ENCODE measurements at regions not wholly inside any gene's neighbourhood (a gene's known extent, or its start where the extent isn't known, plus 50 kb on each side); places are given as distances from the start of the nearest gene placed in this dataset.

DNA sequence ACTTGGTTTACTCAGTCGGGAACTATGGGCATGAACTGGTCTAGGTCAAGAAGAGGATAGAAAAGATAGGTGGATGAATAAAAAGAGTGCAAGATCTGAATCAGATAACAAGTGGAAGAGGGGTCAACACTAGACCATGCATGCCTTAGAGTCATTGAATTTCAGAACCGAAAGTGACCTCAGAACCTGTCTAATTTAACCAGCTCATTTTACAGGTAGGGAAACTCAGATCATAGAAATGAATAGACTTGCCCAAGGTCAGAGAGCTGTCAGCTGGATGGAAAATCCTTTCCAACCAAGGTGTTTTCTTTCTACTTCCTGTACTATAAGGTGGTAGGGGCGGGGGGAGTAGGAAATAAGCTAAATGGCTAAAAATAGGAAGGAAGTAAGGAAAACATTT is 121.4 kb upstream of the ADGRF1 start:
- no peak for TF ChIP-seq POLR2AphosphoS5 (IDR thresholded peaks at IDR 0.05; ENCODE audit: low read depth, low read length)
- no peak for TF ChIP-seq TAF1 (IDR thresholded peaks at IDR 0.05; ENCODE audit: borderline replicate concordance, insufficient read depth, low read length)
- TF ChIP-seq, protein P1, sequence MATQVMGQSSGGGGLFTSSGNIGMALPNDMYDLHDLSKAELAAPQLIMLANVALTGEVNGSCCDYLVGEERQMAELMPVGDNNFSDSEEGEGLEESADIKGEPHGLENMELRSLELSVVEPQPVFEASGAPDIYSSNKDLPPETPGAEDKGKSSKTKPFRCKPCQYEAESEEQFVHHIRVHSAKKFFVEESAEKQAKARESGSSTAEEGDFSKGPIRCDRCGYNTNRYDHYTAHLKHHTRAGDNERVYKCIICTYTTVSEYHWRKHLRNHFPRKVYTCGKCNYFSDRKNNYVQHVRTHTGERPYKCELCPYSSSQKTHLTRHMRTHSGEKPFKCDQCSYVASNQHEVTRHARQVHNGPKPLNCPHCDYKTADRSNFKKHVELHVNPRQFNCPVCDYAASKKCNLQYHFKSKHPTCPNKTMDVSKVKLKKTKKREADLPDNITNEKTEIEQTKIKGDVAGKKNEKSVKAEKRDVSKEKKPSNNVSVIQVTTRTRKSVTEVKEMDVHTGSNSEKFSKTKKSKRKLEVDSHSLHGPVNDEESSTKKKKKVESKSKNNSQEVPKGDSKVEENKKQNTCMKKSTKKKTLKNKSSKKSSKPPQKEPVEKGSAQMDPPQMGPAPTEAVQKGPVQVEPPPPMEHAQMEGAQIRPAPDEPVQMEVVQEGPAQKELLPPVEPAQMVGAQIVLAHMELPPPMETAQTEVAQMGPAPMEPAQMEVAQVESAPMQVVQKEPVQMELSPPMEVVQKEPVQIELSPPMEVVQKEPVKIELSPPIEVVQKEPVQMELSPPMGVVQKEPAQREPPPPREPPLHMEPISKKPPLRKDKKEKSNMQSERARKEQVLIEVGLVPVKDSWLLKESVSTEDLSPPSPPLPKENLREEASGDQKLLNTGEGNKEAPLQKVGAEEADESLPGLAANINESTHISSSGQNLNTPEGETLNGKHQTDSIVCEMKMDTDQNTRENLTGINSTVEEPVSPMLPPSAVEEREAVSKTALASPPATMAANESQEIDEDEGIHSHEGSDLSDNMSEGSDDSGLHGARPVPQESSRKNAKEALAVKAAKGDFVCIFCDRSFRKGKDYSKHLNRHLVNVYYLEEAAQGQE (IDR thresholded peaks at IDR 0.05; ENCODE audit: insufficient read depth in 1 of 2, low read depth in 2 of 2, low read length in 2 of 2), result no peak
